HG03064 (cell line): ENCODE measurements at regions not wholly inside any gene's neighbourhood (a gene's known extent, or its start where the extent isn't known, plus 50 kb on each side); places are given as distances from the start of the nearest gene placed in this dataset.

Experiments
- ATAC-seq: cut with Tn5 transposase; IDR thresholded peaks from one replicate; pipeline ENCODE4 v1.9.1; 2021; ENCODE audit warnings: low read depth; ENCODE audit not compliant: unreplicated experiment

GRCh38 chr2:19238440-19239060 lies 119.9 kb downstream of the OSR1 start:
- no peak for ATAC-seq

- no peak for ATAC-seq
Observed at GRCh38 chr2:19235308-19235707, 123.1 kb downstream of the OSR1 start.

- ATAC-seq = no peak
Observed at GRCh38 chr2:19232312-19232711, 126.1 kb downstream of the OSR1 start.

- ATAC-seq = no peak
Observed at GRCh38 chr2:19231625-19232024, 126.8 kb downstream of the OSR1 start.

- no peak for ATAC-seq
Observed at GRCh38 chr2:19230626-19231025, 127.8 kb downstream of the OSR1 start.

GRCh38 chr2:19228715-19229114 lies 129.7 kb downstream of the OSR1 start:
- no peak for ATAC-seq

GRCh38 chr2:19228181-19228593 lies 130.2 kb downstream of the OSR1 start:
- no peak for ATAC-seq

GRCh38 chr2:19226871-19227270 lies 131.6 kb downstream of the OSR1 start:
- ATAC-seq = no peak

GRCh38 chr2:19226386-19226785 lies 132.0 kb downstream of the OSR1 start:
- ATAC-seq = no peak

- ATAC-seq = no peak
Observed at GRCh38 chr2:19225931-19226330, 132.5 kb downstream of the OSR1 start.

GRCh38 chr2:19225126-19225525 lies 133.3 kb downstream of the OSR1 start:
- no peak for ATAC-seq

GRCh38 chr2:19224486-19224885 lies 133.9 kb downstream of the OSR1 start:
- no peak for ATAC-seq

GRCh38 chr2:19224011-19224410 lies 134.4 kb downstream of the OSR1 start:
- no peak for ATAC-seq

- ATAC-seq = no peak
Observed at GRCh38 chr2:19219060-19219459, 139.4 kb downstream of the OSR1 start.

GRCh38 chr2:19218166-19218565 lies 140.3 kb downstream of the OSR1 start:
- no peak for ATAC-seq

GRCh38 chr2:19216676-19217602 lies 141.5 kb downstream of the OSR1 start:
- ATAC-seq = no peak

- ATAC-seq = no peak
Observed at GRCh38 chr2:19216238-19216637, 142.2 kb downstream of the OSR1 start.

- no peak for ATAC-seq
Observed at GRCh38 chr2:19214682-19215391, 143.6 kb downstream of the OSR1 start.

GRCh38 chr2:19209575-19210341 lies 148.7 kb downstream of the OSR1 start:
- ATAC-seq = no peak

GRCh38 chr2:19208479-19209199 lies 149.8 kb downstream of the OSR1 start:
- ATAC-seq = no peak
